Neural progenitor cell (in vitro differentiated cells): ENCODE measurements at regions not wholly inside any gene's neighbourhood (a gene's known extent, or its start where the extent isn't known, plus 50 kb on each side); places are given as distances from the start of the nearest gene placed in this dataset.

ENCODE experiments used
- EZH2 ChIP-seq: fragments of 200-600 bp; sonication (generic); IDR thresholded peaks from 2 replicates; pipeline ENCODE4 v1.6.1; 2017; ENCODE audit warnings: antibody characterized with exemption, mild to moderate bottlenecking, moderate library complexity
- EZH2phosphoT487 ChIP-seq: fragments of 200-600 bp; sonication (generic); IDR thresholded peaks from 2 replicates; pipeline ENCODE4 v1.6.1; 2017; ENCODE audit warnings: antibody characterized with exemption
- TF ChIP-seq, protein P1 (sequence below): fragments of 200-600 bp; sonication (generic); IDR thresholded peaks from 2 replicates; pipeline ENCODE4 v1.5.1; 2017; ENCODE audit warnings: antibody characterized with exemption, mild to moderate bottlenecking

DNA sequence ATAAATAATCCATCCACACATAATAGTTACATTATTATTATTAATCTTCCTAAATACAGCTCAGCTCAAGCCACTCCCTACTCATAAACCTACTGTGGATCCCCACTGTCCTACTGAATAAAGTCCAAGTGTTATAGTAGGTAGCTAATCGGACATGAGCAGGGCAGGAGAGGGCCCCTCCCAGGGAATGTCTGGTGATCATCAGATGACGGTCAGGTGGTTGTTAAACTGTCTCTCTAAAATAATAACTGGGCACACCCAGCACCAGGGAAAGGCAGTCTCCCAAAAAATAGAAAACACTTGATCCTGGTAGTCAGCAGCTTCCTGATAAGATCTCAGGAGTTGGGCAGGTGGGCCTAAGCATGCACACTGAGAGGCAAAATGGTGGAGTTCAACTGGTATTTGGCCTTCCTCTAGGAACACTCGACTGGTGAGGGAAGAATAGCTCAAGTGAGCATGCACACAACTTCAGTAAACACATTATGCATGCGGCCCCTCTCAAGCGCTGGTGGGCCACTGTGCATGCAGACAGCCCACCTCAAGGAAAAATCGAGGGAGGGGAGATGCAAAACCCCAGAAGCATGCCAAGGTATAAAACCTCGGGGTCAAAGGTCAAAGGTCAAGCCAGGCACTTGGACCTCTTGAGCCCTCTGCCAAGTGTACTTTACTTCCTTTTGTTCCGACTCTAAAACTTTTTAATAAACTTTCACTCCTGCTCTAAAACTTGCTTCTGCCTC is 65.0 kb downstream of the LRRC32 start:
- TF ChIP-seq, protein P1, sequence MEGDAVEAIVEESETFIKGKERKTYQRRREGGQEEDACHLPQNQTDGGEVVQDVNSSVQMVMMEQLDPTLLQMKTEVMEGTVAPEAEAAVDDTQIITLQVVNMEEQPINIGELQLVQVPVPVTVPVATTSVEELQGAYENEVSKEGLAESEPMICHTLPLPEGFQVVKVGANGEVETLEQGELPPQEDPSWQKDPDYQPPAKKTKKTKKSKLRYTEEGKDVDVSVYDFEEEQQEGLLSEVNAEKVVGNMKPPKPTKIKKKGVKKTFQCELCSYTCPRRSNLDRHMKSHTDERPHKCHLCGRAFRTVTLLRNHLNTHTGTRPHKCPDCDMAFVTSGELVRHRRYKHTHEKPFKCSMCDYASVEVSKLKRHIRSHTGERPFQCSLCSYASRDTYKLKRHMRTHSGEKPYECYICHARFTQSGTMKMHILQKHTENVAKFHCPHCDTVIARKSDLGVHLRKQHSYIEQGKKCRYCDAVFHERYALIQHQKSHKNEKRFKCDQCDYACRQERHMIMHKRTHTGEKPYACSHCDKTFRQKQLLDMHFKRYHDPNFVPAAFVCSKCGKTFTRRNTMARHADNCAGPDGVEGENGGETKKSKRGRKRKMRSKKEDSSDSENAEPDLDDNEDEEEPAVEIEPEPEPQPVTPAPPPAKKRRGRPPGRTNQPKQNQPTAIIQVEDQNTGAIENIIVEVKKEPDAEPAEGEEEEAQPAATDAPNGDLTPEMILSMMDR = no peak
- TF ChIP-seq EZH2 = no peak
- no peak for TF ChIP-seq EZH2phosphoT487
